ENCODE measurements at regions not wholly inside any gene's neighbourhood (a gene's known extent, or its start where the extent isn't known, plus 50 kb on each side); places are given as distances from the start of the nearest gene placed in this dataset.
A peak's percentile ranks its signal among the peaks of the same experiment; 100 is the strongest.

GRCh38 chr7:25313526-25313925, 85.2 kb upstream of the NPVF start:
- H3K4me3 Mint-ChIP-seq: no peak overlapping the region
- H3K36me3 Mint-ChIP-seq: no peaks in the 10 kb centered on the region
- no peak for TF ChIP-seq CTCF (IDR thresholded peaks at IDR 0.05; ENCODE audit: unreplicated experiment)

GRCh38 chr7:25314094-25314730, 85.9 kb upstream of the NPVF start:
- Mint-ChIP-seq H3K9me3 (no peaks in the 10 kb centered on the region), H3K36me3 (no peaks in the 10 kb centered on the region), H3K27me3 (ENCODE audit: low read depth) (no peaks in the 10 kb centered on the region), H3K4me1 (peaks cover 15% of the 10 kb centered on the region), H3K27ac (peak overlapping the region; percentile 39), H3K4me3 (no peak overlapping the region)
- DNase-seq (ENCODE audit: low spot score in 2 of 2, unreplicated experiment in 2 of 2): no peak
- no peak for TF ChIP-seq CTCF (IDR thresholded peaks at IDR 0.05; ENCODE audit: unreplicated experiment)

More at GRCh38 chr7:25313526-25313925, 85.2 kb upstream of the NPVF start:
- Mint-ChIP-seq H3K27me3 (ENCODE audit: low read depth) (no peaks in the 10 kb centered on the region), H3K9me3 (no peaks in the 10 kb centered on the region), H3K4me1 (peaks cover 18% of the 10 kb centered on the region), H3K27ac (no peak overlapping the region)
- no peak for DNase-seq (ENCODE audit: low spot score in 2 of 2, unreplicated experiment in 2 of 2)

- H3K9me3 Mint-ChIP-seq: no peaks in the 10 kb centered on the region
- H3K36me3 Mint-ChIP-seq: no peaks in the 10 kb centered on the region
- DNase-seq (ENCODE audit: low spot score in 2 of 2, unreplicated experiment in 2 of 2): no peak
- H3K4me1 Mint-ChIP-seq: peaks cover 15% of the 10 kb centered on the region
- no peak for TF ChIP-seq CTCF (IDR thresholded peaks at IDR 0.05; ENCODE audit: unreplicated experiment)
- H3K27me3 Mint-ChIP-seq (ENCODE audit: low read depth): no peaks in the 10 kb centered on the region
- no peak overlapping the region for H3K4me3 Mint-ChIP-seq
- H3K27ac Mint-ChIP-seq: peak overlapping the region; percentile 39
These were observed 86.5 kb upstream of the NPVF start for GRCh38 chr7:25314731-25315267.

GRCh38 chr7:25316366-25316765, 88.1 kb upstream of the NPVF start:
- no peak overlapping the region for H3K4me3 Mint-ChIP-seq
- peaks cover 3% of the 10 kb centered on the region for H3K27me3 Mint-ChIP-seq (ENCODE audit: low read depth)
- no peaks in the 10 kb centered on the region for H3K9me3 Mint-ChIP-seq

GRCh38 chr7:25318047-25318446, 89.8 kb upstream of the NPVF start:
- TF ChIP-seq CTCF (IDR thresholded peaks at IDR 0.05; ENCODE audit: unreplicated experiment): no peak
- Mint-ChIP-seq H3K9me3 (no peaks in the 10 kb centered on the region), H3K4me1 (peaks cover 15% of the 10 kb centered on the region), H3K4me3 (no peak overlapping the region), H3K27me3 (ENCODE audit: low read depth) (peaks cover 9% of the 10 kb centered on the region), H3K36me3 (no peaks in the 10 kb centered on the region), H3K27ac (no peak overlapping the region)
- DNase-seq (ENCODE audit: low spot score in 2 of 2, unreplicated experiment in 2 of 2): no peak

More at GRCh38 chr7:25316366-25316765, 88.1 kb upstream of the NPVF start:
- Mint-ChIP-seq H3K27ac (no peak overlapping the region), H3K36me3 (no peaks in the 10 kb centered on the region), H3K4me1 (peaks cover 15% of the 10 kb centered on the region)
- DNase-seq (ENCODE audit: low spot score in 2 of 2, unreplicated experiment in 2 of 2): no peak
- TF ChIP-seq CTCF (IDR thresholded peaks at IDR 0.05; ENCODE audit: unreplicated experiment): no peak

Measured in mesothelial cell of epicardium (in vitro differentiated cells).